ENCODE measurements at regions not wholly inside any gene's neighbourhood (a gene's known extent, or its start where the extent isn't known, plus 50 kb on each side); places are given as distances from the start of the nearest gene placed in this dataset.

- POLR2A ChIA-PET: interaction anchor here (0.6 to 0.7 kb wide), 2 partner anchors 35 to 324 kb away, joined by 4 to 8 read pairs; no protein-coding TSS in a partner anchor
Measured at GRCh38 chr1:199959033-199959774, 68.3 kb upstream of the NR5A2 start.

DNA sequence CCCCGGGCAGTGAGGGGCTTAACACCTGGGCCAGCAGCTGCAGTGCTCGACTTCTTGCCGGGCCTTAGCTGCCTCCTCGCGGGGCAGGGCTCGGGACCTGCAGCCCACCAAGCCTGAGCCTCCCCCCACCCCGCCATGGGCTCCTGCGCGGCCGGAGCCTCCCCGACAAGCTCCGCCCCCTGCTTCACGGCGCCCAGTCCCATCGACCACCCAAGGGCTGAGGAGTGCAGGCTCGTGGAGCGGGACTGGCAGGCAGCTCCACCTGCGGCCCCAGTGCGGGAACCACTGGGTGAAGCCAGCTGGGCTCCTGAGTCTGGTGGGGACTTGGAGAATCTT is 67.8 kb upstream of the NR5A2 start:
- ATAC-seq (no peak), DNase-seq (ENCODE audit: low read depth, low spot score) (no peak)
- Histone ChIP-seq H3K27me3 (ENCODE audit: control insufficient read depth, insufficient read depth, low read length) (no peaks in the 10 kb centered on the region), H3K4me3 (ENCODE audit: low read depth in 2 of 2, low read length in 2 of 2) (no peak overlapping the region), H3K36me3 (ENCODE audit: control insufficient read depth, insufficient read depth, low read length) (no peaks in the 10 kb centered on the region), H3K4me1 (ENCODE audit: control insufficient read depth, insufficient read depth, low read length) (no peaks in the 10 kb centered on the region), H3K9me3 (ENCODE audit: control insufficient read depth, insufficient read depth, low read depth, low read length) (no peaks in the 10 kb centered on the region), H3K27ac (ENCODE audit: low read length) (no peak overlapping the region)
- intact Hi-C loops (cut with micrococcal nuclease; ENCODE audit: unreplicated experiment): no loop called here
- TF ChIP-seq, protein P1, sequence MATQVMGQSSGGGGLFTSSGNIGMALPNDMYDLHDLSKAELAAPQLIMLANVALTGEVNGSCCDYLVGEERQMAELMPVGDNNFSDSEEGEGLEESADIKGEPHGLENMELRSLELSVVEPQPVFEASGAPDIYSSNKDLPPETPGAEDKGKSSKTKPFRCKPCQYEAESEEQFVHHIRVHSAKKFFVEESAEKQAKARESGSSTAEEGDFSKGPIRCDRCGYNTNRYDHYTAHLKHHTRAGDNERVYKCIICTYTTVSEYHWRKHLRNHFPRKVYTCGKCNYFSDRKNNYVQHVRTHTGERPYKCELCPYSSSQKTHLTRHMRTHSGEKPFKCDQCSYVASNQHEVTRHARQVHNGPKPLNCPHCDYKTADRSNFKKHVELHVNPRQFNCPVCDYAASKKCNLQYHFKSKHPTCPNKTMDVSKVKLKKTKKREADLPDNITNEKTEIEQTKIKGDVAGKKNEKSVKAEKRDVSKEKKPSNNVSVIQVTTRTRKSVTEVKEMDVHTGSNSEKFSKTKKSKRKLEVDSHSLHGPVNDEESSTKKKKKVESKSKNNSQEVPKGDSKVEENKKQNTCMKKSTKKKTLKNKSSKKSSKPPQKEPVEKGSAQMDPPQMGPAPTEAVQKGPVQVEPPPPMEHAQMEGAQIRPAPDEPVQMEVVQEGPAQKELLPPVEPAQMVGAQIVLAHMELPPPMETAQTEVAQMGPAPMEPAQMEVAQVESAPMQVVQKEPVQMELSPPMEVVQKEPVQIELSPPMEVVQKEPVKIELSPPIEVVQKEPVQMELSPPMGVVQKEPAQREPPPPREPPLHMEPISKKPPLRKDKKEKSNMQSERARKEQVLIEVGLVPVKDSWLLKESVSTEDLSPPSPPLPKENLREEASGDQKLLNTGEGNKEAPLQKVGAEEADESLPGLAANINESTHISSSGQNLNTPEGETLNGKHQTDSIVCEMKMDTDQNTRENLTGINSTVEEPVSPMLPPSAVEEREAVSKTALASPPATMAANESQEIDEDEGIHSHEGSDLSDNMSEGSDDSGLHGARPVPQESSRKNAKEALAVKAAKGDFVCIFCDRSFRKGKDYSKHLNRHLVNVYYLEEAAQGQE (IDR thresholded peaks at IDR 0.05; ENCODE audit: insufficient read depth in 1 of 2, low read depth in 2 of 2, low read length in 1 of 2): no peak
- TF ChIP-seq SIN3A (IDR thresholded peaks at IDR 0.05; ENCODE audit: borderline replicate concordance, insufficient read depth, low read depth, low read length): no peak
- TF ChIP-seq POLR2AphosphoS5 (IDR thresholded peaks at IDR 0.05; ENCODE audit: low read depth, low read length): no peak
- TF ChIP-seq, protein P2, sequence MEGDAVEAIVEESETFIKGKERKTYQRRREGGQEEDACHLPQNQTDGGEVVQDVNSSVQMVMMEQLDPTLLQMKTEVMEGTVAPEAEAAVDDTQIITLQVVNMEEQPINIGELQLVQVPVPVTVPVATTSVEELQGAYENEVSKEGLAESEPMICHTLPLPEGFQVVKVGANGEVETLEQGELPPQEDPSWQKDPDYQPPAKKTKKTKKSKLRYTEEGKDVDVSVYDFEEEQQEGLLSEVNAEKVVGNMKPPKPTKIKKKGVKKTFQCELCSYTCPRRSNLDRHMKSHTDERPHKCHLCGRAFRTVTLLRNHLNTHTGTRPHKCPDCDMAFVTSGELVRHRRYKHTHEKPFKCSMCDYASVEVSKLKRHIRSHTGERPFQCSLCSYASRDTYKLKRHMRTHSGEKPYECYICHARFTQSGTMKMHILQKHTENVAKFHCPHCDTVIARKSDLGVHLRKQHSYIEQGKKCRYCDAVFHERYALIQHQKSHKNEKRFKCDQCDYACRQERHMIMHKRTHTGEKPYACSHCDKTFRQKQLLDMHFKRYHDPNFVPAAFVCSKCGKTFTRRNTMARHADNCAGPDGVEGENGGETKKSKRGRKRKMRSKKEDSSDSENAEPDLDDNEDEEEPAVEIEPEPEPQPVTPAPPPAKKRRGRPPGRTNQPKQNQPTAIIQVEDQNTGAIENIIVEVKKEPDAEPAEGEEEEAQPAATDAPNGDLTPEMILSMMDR (IDR thresholded peaks at IDR 0.05): no peak
- no peak for TF ChIP-seq TCF7L2 (IDR thresholded peaks at IDR 0.05; ENCODE audit: low read depth, low read length)
- in situ Hi-C loops (cut with HindIII; ENCODE audit: low pct_unique_long_range_greater_than_20kb, low sequenced_read_pairs): no loop called here
- no TSS peak for BruUV-seq (replicated peaks)
- POLR2A ChIA-PET: no interaction called here
- CTCF ChIA-PET: no interaction called here

More at GRCh38 chr1:199959033-199959774, 68.3 kb upstream of the NR5A2 start:
- H3K9me3 ChIP-seq (ENCODE audit: control insufficient read depth, insufficient read depth, low read depth, low read length): no peaks in the 10 kb centered on the region
- CTCF ChIA-PET: interaction anchor here (0.7 kb wide), 1 partner anchor 153 kb away, joined by 8 read pairs; no protein-coding TSS in a partner anchor
- no peaks in the 10 kb centered on the region for H3K4me1 ChIP-seq (ENCODE audit: control insufficient read depth, insufficient read depth, low read length)
- no TSS peak for BruUV-seq (replicated peaks)
- intact Hi-C loops (cut with micrococcal nuclease; ENCODE audit: unreplicated experiment) (no loop called here), in situ Hi-C loops (cut with HindIII; ENCODE audit: low pct_unique_long_range_greater_than_20kb, low sequenced_read_pairs) (no loop called here)
- no peaks in the 10 kb centered on the region for H3K36me3 ChIP-seq (ENCODE audit: control insufficient read depth, insufficient read depth, low read length)
- ATAC-seq (no peak), DNase-seq (ENCODE audit: low read depth, low spot score) (no peak)
- H3K27me3 ChIP-seq (ENCODE audit: control insufficient read depth, insufficient read depth, low read length): no peaks in the 10 kb centered on the region
- no peak overlapping the region for H3K4me3 ChIP-seq (ENCODE audit: low read depth in 2 of 2, low read length in 2 of 2)
- TF ChIP-seq, protein P1 (IDR thresholded peaks at IDR 0.05; ENCODE audit: insufficient read depth in 1 of 2, low read depth in 2 of 2, low read length in 1 of 2): no peak
- TF ChIP-seq POLR2AphosphoS5 (IDR thresholded peaks at IDR 0.05; ENCODE audit: low read depth, low read length): no peak
- H3K27ac ChIP-seq (ENCODE audit: low read length): no peak overlapping the region
